HFFc6 (cell line): ENCODE measurements at regions not wholly inside any gene's neighbourhood (a gene's known extent, or its start where the extent isn't known, plus 50 kb on each side); places are given as distances from the start of the nearest gene placed in this dataset.

Source experiments
- DNase-seq: peaks from one replicate; pipeline ENCODE4 v3.0.0-alpha.2; 2018
- H3K27ac Mint-ChIP-seq: 2 replicates; pipeline ENCODE4 v1.8.0; 2020; ENCODE audit warnings: mild to moderate bottlenecking, mixed read lengths
- H3K27me3 Mint-ChIP-seq: 2 replicates; pipeline ENCODE4 v1.8.0; 2021; ENCODE audit warnings: mild to moderate bottlenecking, moderate library complexity, mixed read lengths; ENCODE audit not compliant: insufficient read depth
- H3K36me3 Mint-ChIP-seq: 2 replicates; pipeline ENCODE4 v1.8.0; 2021; ENCODE audit warnings: low read depth, mixed read lengths
- H3K4me1 Mint-ChIP-seq: 2 replicates; pipeline ENCODE4 v1.8.0; 2020; ENCODE audit warnings: low read depth, mixed read lengths
- H3K4me3 Mint-ChIP-seq: 2 replicates; pipeline ENCODE4 v1.8.0; 2020; ENCODE audit warnings: mild to moderate bottlenecking, moderate library complexity, mixed read lengths
- H3K9me3 Mint-ChIP-seq: 2 replicates; pipeline ENCODE4 v1.8.0; 2020; ENCODE audit warnings: mild to moderate bottlenecking, mixed read lengths
- TF ChIP-seq, protein P1 (sequence below): fragments of 200-600 bp; sonication (generic); IDR thresholded peaks from 2 replicates; pipeline ENCODE4 v1.5.0; 2021; ENCODE audit warnings: antibody characterized with exemption, mild to moderate bottlenecking

DNA sequence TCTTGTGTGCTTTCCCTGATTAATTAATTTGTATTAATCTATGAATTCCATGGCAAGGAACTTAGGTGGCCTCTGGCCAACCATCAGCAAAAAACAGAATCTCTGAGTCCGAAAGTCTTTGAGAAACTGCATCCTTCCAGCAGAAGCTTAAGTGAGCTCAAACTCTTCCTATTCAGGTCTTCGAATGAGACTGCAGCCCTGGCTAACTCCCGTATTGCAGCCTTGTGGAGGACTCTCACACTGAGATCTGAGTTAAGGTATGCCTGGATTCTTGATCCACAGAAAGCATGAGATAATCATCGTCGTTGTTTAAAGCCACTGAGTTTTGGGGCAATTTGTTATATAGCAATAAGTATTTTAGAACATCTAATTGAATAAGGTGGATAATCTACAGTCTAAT, 1143.9 kb upstream of the NXPH2 start:
- H3K4me3 Mint-ChIP-seq = no peak overlapping the region

DNA sequence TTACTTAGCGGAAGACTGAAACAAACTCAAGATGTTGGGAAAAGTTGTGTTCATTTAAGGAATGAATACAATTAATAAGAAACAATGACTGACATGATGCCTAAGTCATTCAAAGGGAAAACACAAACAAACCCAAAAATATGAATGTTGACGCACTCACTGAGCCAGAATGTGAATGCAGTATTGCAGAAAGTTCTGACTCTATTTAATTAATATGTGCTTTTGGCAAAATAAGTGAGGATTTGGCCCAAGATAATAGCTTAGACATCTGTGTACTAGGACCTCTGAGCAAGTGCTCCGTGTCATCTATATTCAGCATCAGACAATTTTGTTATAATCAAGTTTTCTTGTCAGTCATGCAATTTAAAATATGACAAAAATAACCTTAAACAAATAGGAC, 1138.8 kb upstream of the NXPH2 start:
- H3K4me1 Mint-ChIP-seq = no peaks in the 10 kb centered on the region
- H3K4me3 Mint-ChIP-seq = no peak overlapping the region
- H3K36me3 Mint-ChIP-seq = no peaks in the 10 kb centered on the region
- TF ChIP-seq, protein P1, sequence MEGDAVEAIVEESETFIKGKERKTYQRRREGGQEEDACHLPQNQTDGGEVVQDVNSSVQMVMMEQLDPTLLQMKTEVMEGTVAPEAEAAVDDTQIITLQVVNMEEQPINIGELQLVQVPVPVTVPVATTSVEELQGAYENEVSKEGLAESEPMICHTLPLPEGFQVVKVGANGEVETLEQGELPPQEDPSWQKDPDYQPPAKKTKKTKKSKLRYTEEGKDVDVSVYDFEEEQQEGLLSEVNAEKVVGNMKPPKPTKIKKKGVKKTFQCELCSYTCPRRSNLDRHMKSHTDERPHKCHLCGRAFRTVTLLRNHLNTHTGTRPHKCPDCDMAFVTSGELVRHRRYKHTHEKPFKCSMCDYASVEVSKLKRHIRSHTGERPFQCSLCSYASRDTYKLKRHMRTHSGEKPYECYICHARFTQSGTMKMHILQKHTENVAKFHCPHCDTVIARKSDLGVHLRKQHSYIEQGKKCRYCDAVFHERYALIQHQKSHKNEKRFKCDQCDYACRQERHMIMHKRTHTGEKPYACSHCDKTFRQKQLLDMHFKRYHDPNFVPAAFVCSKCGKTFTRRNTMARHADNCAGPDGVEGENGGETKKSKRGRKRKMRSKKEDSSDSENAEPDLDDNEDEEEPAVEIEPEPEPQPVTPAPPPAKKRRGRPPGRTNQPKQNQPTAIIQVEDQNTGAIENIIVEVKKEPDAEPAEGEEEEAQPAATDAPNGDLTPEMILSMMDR = no peak
- no peak overlapping the region for H3K27ac Mint-ChIP-seq
- no peak for DNase-seq
- H3K27me3 Mint-ChIP-seq = no peaks in the 10 kb centered on the region
- peaks cover 58% of the 10 kb centered on the region for H3K9me3 Mint-ChIP-seq

More for the DNA sequence above, 1143.9 kb upstream of the NXPH2 start:
- H3K4me1 Mint-ChIP-seq = no peaks in the 10 kb centered on the region
- no peaks in the 10 kb centered on the region for H3K27me3 Mint-ChIP-seq
- H3K27ac Mint-ChIP-seq = no peak overlapping the region
- no peak for DNase-seq
- TF ChIP-seq, protein P1 = no peak
- peaks cover 23% of the 10 kb centered on the region for H3K9me3 Mint-ChIP-seq
- no peaks in the 10 kb centered on the region for H3K36me3 Mint-ChIP-seq

DNA sequence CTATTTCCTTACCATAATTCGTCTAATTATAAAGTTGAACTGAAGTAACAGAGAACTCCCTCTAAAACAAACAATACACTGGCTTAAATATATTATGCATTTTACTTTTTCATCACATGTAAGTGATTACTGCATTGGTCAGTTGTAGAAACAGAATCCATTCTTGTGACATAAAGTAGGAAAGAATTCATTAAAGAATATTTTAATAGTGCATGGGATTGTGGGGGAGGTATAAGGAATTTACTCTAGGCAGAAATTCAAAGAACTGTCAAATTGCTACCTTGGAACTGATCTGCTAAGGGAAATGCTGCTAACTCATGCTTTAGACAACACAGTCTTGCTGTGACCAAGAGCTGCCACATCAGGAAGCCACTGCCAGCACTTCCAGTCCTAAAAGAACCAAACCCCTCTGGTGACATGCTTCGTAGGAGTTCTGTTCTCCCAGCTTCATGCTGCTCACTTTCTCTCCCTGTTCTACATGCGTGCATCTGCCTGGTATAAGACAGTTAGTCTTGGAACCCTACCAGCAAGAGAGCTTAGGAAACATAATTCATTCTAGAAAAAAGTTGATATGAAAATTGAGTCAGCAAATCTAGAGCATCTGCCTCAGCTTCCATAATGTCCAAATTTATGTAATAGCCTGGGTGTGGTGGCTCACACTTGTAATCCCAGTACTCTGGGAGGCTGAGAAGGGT, 1137.6 kb upstream of the NXPH2 start:
- Mint-ChIP-seq H3K4me3 (no peak overlapping the region), H3K27ac (no peak overlapping the region), H3K27me3 (no peaks in the 10 kb centered on the region), H3K9me3 (peaks cover 59% of the 10 kb centered on the region), H3K36me3 (peaks cover 2% of the 10 kb centered on the region; the same call in 1 of the 2 replicates), H3K4me1 (no peaks in the 10 kb centered on the region)
- TF ChIP-seq, protein P1 = no peak
- DNase-seq = no peak

DNA sequence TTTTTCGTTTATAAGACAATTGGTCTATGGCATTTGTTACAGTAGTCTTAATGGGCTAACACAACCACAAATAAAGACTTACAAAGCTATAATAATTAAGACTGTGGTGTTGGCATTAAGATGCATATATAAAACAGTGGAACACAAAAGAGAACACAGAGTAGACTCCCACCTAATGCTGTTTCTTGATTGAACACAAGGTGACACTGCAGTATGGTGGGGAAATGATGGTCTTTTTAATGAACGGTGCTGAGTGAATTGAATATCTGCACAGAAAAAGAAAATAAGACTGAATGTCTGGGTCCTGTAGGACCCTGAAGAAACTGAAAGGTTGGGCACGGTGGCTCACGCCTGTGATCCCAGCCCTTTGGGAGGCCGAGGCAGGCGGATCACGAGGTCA, 1136.6 kb upstream of the NXPH2 start:
- DNase-seq = no peak
- H3K27me3 Mint-ChIP-seq = no peaks in the 10 kb centered on the region
- H3K9me3 Mint-ChIP-seq = peaks cover 65% of the 10 kb centered on the region
- no peaks in the 10 kb centered on the region for H3K4me1 Mint-ChIP-seq
- H3K4me3 Mint-ChIP-seq = no peak overlapping the region
- H3K36me3 Mint-ChIP-seq = peaks cover 7% of the 10 kb centered on the region; the same call in 1 of the 2 replicates
- H3K27ac Mint-ChIP-seq = no peak overlapping the region
- TF ChIP-seq, protein P1 = no peak

DNA sequence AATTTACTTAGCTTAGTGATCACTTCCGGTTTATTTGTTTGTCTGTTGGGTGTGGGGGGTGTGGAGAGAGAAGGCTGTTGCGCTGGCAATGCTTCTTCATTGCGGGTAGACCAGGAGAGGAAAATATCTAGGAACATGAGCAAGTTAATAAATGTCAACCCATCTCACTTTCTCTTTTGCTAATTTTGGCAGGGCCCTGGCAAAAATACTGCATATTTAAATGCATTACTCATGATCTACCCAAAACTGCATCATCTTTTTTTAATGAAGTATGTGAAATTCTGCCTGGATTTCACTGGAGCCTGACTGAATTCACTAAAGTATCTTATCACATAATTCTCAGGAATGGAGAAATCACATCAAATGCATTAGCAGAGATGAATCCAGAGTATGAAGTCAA, 1131.0 kb upstream of the NXPH2 start:
- H3K27me3 Mint-ChIP-seq = no peaks in the 10 kb centered on the region
- H3K4me3 Mint-ChIP-seq = no peak overlapping the region
- DNase-seq = no peak
- peaks cover 54% of the 10 kb centered on the region for H3K9me3 Mint-ChIP-seq
- TF ChIP-seq, protein P1 = no peak
- peaks cover 7% of the 10 kb centered on the region; the same call in 1 of the 2 replicates for H3K36me3 Mint-ChIP-seq
- H3K27ac Mint-ChIP-seq = no peak overlapping the region
- H3K4me1 Mint-ChIP-seq = no peaks in the 10 kb centered on the region
